DND-41 (cell line): ENCODE measurements at regions not wholly inside any gene's neighbourhood (a gene's known extent, or its start where the extent isn't known, plus 50 kb on each side); places are given as distances from the start of the nearest gene placed in this dataset.

Source experiments
- EZH2 ChIP-seq: IDR thresholded peaks from 3 replicates; pipeline ENCODE4 v1.6.1; 2012; ENCODE audit warnings: borderline replicate concordance, low read depth, mild to moderate bottlenecking, moderate library complexity, low read length, inconsistent platforms; ENCODE audit not compliant: severe bottlenecking
- TF ChIP-seq, protein P1 (sequence below): IDR thresholded peaks from 2 replicates; pipeline ENCODE4 v1.5.1; 2012; ENCODE audit warnings: borderline replicate concordance, low read length, moderate library complexity, mild to moderate bottlenecking; ENCODE audit not compliant: poor library complexity, severe bottlenecking; ENCODE audit errors: extremely low read depth

DNA sequence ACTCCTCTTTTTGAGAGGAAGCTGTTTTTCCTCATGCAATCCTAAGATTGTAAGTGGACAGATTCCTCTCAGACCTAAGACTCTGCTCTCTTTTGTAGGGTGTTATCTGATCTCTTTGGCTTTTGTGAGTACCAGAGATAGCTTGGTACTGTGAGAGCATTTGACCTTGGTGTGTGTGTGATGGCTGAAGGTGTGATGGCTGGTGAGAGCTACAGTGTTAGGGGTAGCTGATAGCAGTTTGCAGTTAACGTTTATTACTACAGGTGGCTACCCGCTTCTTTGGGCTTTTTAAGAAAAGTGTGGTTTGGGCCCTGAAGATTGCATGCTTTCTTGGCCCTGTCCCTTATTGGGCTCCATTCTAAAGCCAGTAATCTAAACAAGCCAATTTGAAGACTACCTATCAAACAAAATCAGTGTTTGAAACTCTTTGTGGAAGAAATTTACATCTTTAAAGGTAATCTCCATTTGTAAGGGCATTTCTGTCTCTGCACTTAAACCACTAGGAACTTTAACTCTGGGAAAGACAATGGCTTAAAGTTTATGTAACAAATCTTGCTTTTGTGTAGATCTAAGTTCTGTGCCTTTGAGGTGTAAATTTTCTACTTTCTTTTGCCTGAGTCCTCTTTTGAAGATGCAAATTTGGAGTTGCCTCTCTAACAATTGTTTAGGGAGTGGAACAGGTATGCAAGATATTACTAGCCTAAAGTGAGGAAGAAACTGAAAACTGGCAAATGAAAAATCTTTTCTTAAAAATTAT is 85.3 kb upstream of the SERBP1 start:
- TF ChIP-seq, protein P1, sequence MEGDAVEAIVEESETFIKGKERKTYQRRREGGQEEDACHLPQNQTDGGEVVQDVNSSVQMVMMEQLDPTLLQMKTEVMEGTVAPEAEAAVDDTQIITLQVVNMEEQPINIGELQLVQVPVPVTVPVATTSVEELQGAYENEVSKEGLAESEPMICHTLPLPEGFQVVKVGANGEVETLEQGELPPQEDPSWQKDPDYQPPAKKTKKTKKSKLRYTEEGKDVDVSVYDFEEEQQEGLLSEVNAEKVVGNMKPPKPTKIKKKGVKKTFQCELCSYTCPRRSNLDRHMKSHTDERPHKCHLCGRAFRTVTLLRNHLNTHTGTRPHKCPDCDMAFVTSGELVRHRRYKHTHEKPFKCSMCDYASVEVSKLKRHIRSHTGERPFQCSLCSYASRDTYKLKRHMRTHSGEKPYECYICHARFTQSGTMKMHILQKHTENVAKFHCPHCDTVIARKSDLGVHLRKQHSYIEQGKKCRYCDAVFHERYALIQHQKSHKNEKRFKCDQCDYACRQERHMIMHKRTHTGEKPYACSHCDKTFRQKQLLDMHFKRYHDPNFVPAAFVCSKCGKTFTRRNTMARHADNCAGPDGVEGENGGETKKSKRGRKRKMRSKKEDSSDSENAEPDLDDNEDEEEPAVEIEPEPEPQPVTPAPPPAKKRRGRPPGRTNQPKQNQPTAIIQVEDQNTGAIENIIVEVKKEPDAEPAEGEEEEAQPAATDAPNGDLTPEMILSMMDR = no peak
- no peak for TF ChIP-seq EZH2
